Activated naive CD4-positive, alpha-beta T cell treated with anti-CD3 and anti-CD28 coated beads, Interleukin-2, amount 10 ng/mL, durations not matched to agents 7 days and 5 days (primary cell): ENCODE measurements at regions not wholly inside any gene's neighbourhood (a gene's known extent, or its start where the extent isn't known, plus 50 kb on each side); places are given as distances from the start of the nearest gene placed in this dataset.
"Not testable (repeated sequence)": the region's sequence is repeated elsewhere in the genome, so short reads cannot be mapped to it uniquely, and the experiment has no call there.

Source experiments
- CTCF ChIA-PET: fragments of 350-600 bp; sonication (Branson Sonifier 250); formaldehyde crosslinking; loops from one replicate; lab custom pipeline; 2021; ENCODE audit warnings: antibody characterized with exemption; lab: Charles Lee
- DNase-seq: peaks from one replicate; pipeline ENCODE4 v3.0.0-alpha.2; 2020
- H3K27ac Mint-ChIP-seq: one replicate; pipeline ENCODE4 v1.8.0; 2021; ENCODE audit warnings: mild to moderate bottlenecking, moderate library complexity, mixed read lengths
- H3K27me3 Mint-ChIP-seq: one replicate; pipeline ENCODE4 v1.8.0; 2021; ENCODE audit warnings: mild to moderate bottlenecking, mixed read lengths
- H3K36me3 Mint-ChIP-seq: one replicate; pipeline ENCODE4 v1.8.0; 2021; ENCODE audit warnings: mixed read lengths
- H3K4me1 Mint-ChIP-seq: one replicate; pipeline ENCODE4 v1.8.0; 2021; ENCODE audit warnings: mixed read lengths
- H3K4me3 Mint-ChIP-seq: one replicate; pipeline ENCODE4 v1.8.0; 2021; ENCODE audit warnings: mild to moderate bottlenecking, moderate library complexity, mixed read lengths
- H3K9me3 Mint-ChIP-seq: one replicate; pipeline ENCODE4 v1.8.0; 2021; ENCODE audit warnings: mixed read lengths

- Mint-ChIP-seq H3K4me1 (no peaks in the 10 kb centered on the region), H3K9me3 (no peaks in the 10 kb centered on the region), H3K36me3 (no peaks in the 10 kb centered on the region), H3K4me3 (no peak overlapping the region), H3K27me3 (no peaks in the 10 kb centered on the region), H3K27ac (no peak overlapping the region)
- CTCF ChIA-PET: no interaction called here
- no peak for DNase-seq
Observed at GRCh38 chr2:145551686-145552085, 1031.8 kb upstream of the ZEB2 start.

GRCh38 chr2:145548479-145548878, 1028.6 kb upstream of the ZEB2 start:
- no peak for DNase-seq
- CTCF ChIA-PET: no interaction called here
- H3K27ac Mint-ChIP-seq: no peak overlapping the region
- no peaks in the 10 kb centered on the region for H3K36me3 Mint-ChIP-seq
- H3K4me3 Mint-ChIP-seq: no peak overlapping the region
- no peaks in the 10 kb centered on the region for H3K9me3 Mint-ChIP-seq
- no peaks in the 10 kb centered on the region for H3K4me1 Mint-ChIP-seq
- H3K27me3 Mint-ChIP-seq: no peaks in the 10 kb centered on the region

DNA sequence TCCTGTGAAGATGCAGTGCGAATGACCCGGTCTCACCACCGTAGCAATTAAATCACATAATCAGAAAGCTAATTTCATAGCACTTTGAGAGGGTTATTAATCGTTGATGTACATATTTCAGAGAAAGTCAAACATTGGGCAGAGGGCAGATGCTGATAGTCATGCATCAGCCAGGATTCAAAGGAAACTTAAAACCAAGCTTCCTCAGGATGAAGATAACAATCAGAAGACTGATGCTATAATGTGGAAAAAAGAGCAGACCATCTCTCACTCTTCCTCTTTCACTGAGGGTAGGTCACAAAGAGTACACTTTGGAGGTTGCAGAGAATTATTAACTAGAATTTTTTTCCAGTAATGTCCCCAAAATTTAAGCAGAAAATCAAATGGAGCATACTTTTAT, 1027.7 kb upstream of the ZEB2 start:
- H3K4me1 Mint-ChIP-seq: no peaks in the 10 kb centered on the region
- CTCF ChIA-PET: no interaction called here
- H3K9me3 Mint-ChIP-seq: no peaks in the 10 kb centered on the region
- no peak overlapping the region for H3K27ac Mint-ChIP-seq
- no peaks in the 10 kb centered on the region for H3K27me3 Mint-ChIP-seq
- no peak overlapping the region for H3K4me3 Mint-ChIP-seq
- DNase-seq: no peak
- no peaks in the 10 kb centered on the region for H3K36me3 Mint-ChIP-seq

DNA sequence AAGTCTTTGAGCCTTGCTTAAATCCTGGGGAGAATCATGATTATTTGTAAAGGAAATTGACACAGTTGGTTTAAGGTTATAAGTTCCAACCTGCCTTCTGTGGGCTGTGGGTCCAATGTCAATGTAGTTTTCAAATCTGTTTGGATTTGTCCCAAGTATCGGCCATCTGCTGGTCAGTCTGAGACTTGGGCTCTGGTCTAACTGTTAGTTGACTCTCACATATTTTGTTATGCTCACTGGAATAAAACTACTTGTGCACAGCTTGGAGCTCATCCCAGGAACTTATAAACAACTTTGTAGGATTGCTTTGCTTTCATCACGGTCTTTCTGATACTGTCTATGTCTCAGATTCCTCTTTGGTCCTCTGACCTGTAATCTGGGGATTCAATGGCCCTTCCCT, 1026.2 kb upstream of the ZEB2 start:
- Mint-ChIP-seq H3K4me3 (no peak overlapping the region), H3K36me3 (no peaks in the 10 kb centered on the region), H3K9me3 (no peaks in the 10 kb centered on the region), H3K4me1 (no peaks in the 10 kb centered on the region), H3K27me3 (no peaks in the 10 kb centered on the region), H3K27ac (no peak overlapping the region)
- DNase-seq: no peak
- CTCF ChIA-PET: interaction anchor here (0.8 kb wide), 1 partner anchor 31 kb away, joined by 3 read pairs; no protein-coding TSS in a partner anchor

DNA sequence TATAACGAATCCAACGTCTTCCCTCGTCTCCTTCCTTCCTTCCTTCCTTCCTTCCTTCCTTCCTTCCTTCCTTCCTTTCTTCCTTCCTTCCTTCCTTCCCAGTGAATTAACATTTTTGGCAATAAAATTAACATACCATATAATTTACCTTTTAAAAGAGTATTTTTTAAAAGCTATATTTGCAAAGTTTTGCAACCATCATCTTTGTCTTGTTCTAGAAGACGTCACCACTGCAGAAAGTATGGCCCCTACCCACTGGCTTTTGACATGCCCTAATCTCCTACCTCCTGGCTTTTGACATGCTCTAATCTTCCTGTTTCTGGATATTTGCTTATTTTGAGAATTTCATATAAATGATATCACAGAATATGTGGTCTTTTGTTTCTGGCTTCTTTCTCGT, 1023.9 kb upstream of the ZEB2 start:
- DNase-seq: no peak
- no peaks in the 10 kb centered on the region for H3K36me3 Mint-ChIP-seq
- no peak overlapping the region for H3K4me3 Mint-ChIP-seq
- no peaks in the 10 kb centered on the region for H3K4me1 Mint-ChIP-seq
- no peak overlapping the region for H3K27ac Mint-ChIP-seq
- no peaks in the 10 kb centered on the region for H3K9me3 Mint-ChIP-seq
- CTCF ChIA-PET: no interaction called here
- H3K27me3 Mint-ChIP-seq: no peaks in the 10 kb centered on the region

DNA sequence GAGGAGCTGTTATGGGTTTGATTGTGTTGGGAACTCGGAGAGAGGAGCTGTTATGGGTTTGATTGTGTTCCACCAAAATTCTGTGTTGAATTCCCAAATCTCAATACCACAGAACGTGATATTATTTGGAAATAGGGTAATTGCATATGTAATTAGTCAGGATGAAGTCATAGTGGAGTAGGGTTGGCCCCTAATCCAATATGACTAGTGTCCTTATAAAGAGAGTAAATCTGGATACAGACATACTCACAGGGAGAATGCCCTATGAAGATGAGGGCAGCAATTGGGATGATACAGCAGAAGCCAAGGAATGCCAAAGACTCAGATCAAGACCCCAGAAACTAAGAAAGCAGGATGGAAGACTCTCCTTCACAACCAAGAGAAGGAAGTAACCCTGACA, 1023.2 kb upstream of the ZEB2 start:
- no peaks in the 10 kb centered on the region for H3K9me3 Mint-ChIP-seq
- DNase-seq: no peak
- no peaks in the 10 kb centered on the region for H3K4me1 Mint-ChIP-seq
- no peaks in the 10 kb centered on the region for H3K27me3 Mint-ChIP-seq
- no peaks in the 10 kb centered on the region for H3K36me3 Mint-ChIP-seq
- H3K4me3 Mint-ChIP-seq: no peak overlapping the region
- CTCF ChIA-PET: no interaction called here
- H3K27ac Mint-ChIP-seq: no peak overlapping the region

GRCh38 chr2:145541028-145541427, 1021.1 kb upstream of the ZEB2 start:
- CTCF ChIA-PET: no interaction called here
- no peaks in the 10 kb centered on the region for H3K36me3 Mint-ChIP-seq
- DNase-seq: no peak
- no peaks in the 10 kb centered on the region for H3K4me1 Mint-ChIP-seq
- H3K4me3 Mint-ChIP-seq: no peak overlapping the region
- H3K27ac Mint-ChIP-seq: no peak overlapping the region
- no peaks in the 10 kb centered on the region for H3K27me3 Mint-ChIP-seq
- no peaks in the 10 kb centered on the region for H3K9me3 Mint-ChIP-seq

- Mint-ChIP-seq H3K9me3 (no peaks in the 10 kb centered on the region), H3K4me3 (no peak overlapping the region), H3K4me1 (no peaks in the 10 kb centered on the region), H3K36me3 (no peaks in the 10 kb centered on the region), H3K27ac (no peak overlapping the region), H3K27me3 (no peaks in the 10 kb centered on the region)
- no peak for DNase-seq
- CTCF ChIA-PET: no interaction called here
Observed at GRCh38 chr2:145538661-145539350, 1018.9 kb upstream of the ZEB2 start.

GRCh38 chr2:145530653-145531052, 1010.7 kb upstream of the ZEB2 start:
- CTCF ChIA-PET: no interaction called here
- H3K27me3 Mint-ChIP-seq: no peaks in the 10 kb centered on the region
- H3K4me3 Mint-ChIP-seq: no peak overlapping the region
- no peak for DNase-seq
- no peak overlapping the region for H3K27ac Mint-ChIP-seq
- H3K9me3 Mint-ChIP-seq: no peaks in the 10 kb centered on the region
- H3K36me3 Mint-ChIP-seq: no peaks in the 10 kb centered on the region
- no peaks in the 10 kb centered on the region for H3K4me1 Mint-ChIP-seq

GRCh38 chr2:145524836-145525235, 1004.9 kb upstream of the ZEB2 start:
- H3K9me3 Mint-ChIP-seq: peaks cover 5% of the 10 kb centered on the region
- no peaks in the 10 kb centered on the region for H3K27me3 Mint-ChIP-seq
- H3K27ac Mint-ChIP-seq: no peak overlapping the region
- no peak overlapping the region for H3K4me3 Mint-ChIP-seq
- H3K4me1 Mint-ChIP-seq: no peaks in the 10 kb centered on the region
- no peak for DNase-seq
- no peaks in the 10 kb centered on the region for H3K36me3 Mint-ChIP-seq
- CTCF ChIA-PET: no interaction called here

GRCh38 chr2:145524303-145524702, 1004.4 kb upstream of the ZEB2 start:
- no peak for DNase-seq
- Mint-ChIP-seq H3K4me3 (no peak overlapping the region), H3K9me3 (peaks cover 7% of the 10 kb centered on the region), H3K27ac (no peak overlapping the region), H3K36me3 (no peaks in the 10 kb centered on the region), H3K4me1 (no peaks in the 10 kb centered on the region), H3K27me3 (no peaks in the 10 kb centered on the region)
- CTCF ChIA-PET: no interaction called here

GRCh38 chr2:145519254-145519653, 999.3 kb upstream of the ZEB2 start:
- H3K4me3 Mint-ChIP-seq, H3K27ac Mint-ChIP-seq, H3K27me3 Mint-ChIP-seq, CTCF ChIA-PET, DNase-seq, H3K4me1 Mint-ChIP-seq, H3K36me3 Mint-ChIP-seq: not testable (repeated sequence)
- peaks cover 12% of the 10 kb centered on the region for H3K9me3 Mint-ChIP-seq

- H3K27me3 Mint-ChIP-seq: no peaks in the 10 kb centered on the region
Observed at GRCh38 chr2:145511946-145512345, 992.0 kb upstream of the ZEB2 start.

DNA sequence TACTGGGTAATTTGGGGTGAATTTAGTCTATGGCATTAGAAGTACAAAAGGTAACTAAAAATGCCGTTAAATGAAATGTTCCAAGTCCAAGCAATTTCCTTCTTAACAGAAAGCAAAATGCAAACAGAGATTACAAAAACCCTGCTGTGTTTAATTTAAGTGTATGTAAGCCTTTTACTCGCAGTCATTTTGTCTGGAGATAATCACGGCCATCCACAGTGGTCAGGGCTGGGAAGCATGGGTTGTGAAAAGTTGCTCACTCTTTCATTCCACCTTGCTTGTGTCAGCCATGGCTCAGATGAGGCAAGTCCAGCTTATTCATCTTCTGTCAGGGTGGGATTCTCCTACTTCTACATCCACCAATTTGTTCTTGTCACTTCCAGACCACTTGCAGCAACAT, 983.6 kb upstream of the ZEB2 start:
- no peaks in the 10 kb centered on the region for H3K9me3 Mint-ChIP-seq
- H3K27ac Mint-ChIP-seq: no peak overlapping the region
- no peak overlapping the region for H3K4me3 Mint-ChIP-seq
- H3K27me3 Mint-ChIP-seq: no peaks in the 10 kb centered on the region
- no peaks in the 10 kb centered on the region for H3K36me3 Mint-ChIP-seq
- DNase-seq: no peak
- no peaks in the 10 kb centered on the region for H3K4me1 Mint-ChIP-seq
- CTCF ChIA-PET: interaction anchor here (0.5 kb wide), 1 partner anchor 49 kb away, joined by 3 read pairs; no protein-coding TSS in a partner anchor

More at GRCh38 chr2:145511946-145512345, 992.0 kb upstream of the ZEB2 start:
- H3K4me1 Mint-ChIP-seq: no peaks in the 10 kb centered on the region
- H3K4me3 Mint-ChIP-seq: no peak overlapping the region
- no peak for DNase-seq
- H3K36me3 Mint-ChIP-seq: no peaks in the 10 kb centered on the region
- CTCF ChIA-PET: no interaction called here
- no peaks in the 10 kb centered on the region for H3K9me3 Mint-ChIP-seq
- no peak overlapping the region for H3K27ac Mint-ChIP-seq

- Mint-ChIP-seq H3K4me1 (no peaks in the 10 kb centered on the region), H3K27ac (no peak overlapping the region), H3K9me3 (no peaks in the 10 kb centered on the region), H3K4me3 (no peak overlapping the region), H3K36me3 (no peaks in the 10 kb centered on the region), H3K27me3 (no peaks in the 10 kb centered on the region)
- CTCF ChIA-PET: no interaction called here
- DNase-seq: no peak
Observed at GRCh38 chr2:145501920-145502319, 982.0 kb upstream of the ZEB2 start.
